ENCODE measurements at regions not wholly inside any gene's neighbourhood (a gene's known extent, or its start where the extent isn't known, plus 50 kb on each side); places are given as distances from the start of the nearest gene placed in this dataset.
A peak's percentile ranks its signal among the peaks of the same experiment; 100 is the strongest.

- no peak overlapping the region for H3K27ac ChIP-seq
- no peaks in the 10 kb centered on the region for H3K9me3 ChIP-seq
- peaks cover 0 to 58% (median 3%) of the 10 kb centered on the region in 3 donors for H3K4me1 ChIP-seq
- no peak for TF ChIP-seq CTCF (IDR thresholded peaks at IDR 0.05)
- TF ChIP-seq EP300 (IDR thresholded peaks at IDR 0.05) = no peak
- no peak for TF ChIP-seq POLR2AphosphoS5 (IDR thresholded peaks at IDR 0.05)
- no peak for TF ChIP-seq POLR2A (IDR thresholded peaks at IDR 0.05)
- no peaks in the 10 kb centered on the region for H3K27me3 ChIP-seq
- no peak overlapping the region for H3K4me3 ChIP-seq
- no peaks in the 10 kb centered on the region for H3K36me3 ChIP-seq
- 68% methylated on average over 3 of the region's 3 CpGs; no CpG with 5 or more reads in 1 of the 2 donors for WGBS, 2 donors (ENCODE audit: low coverage in 1 of 2)
- no peak for ATAC-seq
Measured at GRCh38 chr3:72343078-72343477, 505.2 kb downstream of the SHQ1 start.

GRCh38 chr3:72342450-72342849, 505.8 kb downstream of the SHQ1 start:
- Histone ChIP-seq H3K9me3 (no peaks in the 10 kb centered on the region), H3K27ac (no peak overlapping the region), H3K4me1 (peaks cover 0 to 51% (median 3%) of the 10 kb centered on the region in 3 donors), H3K4me3 (no peak overlapping the region), H3K27me3 (no peaks in the 10 kb centered on the region), H3K36me3 (no peaks in the 10 kb centered on the region)
- WGBS, 2 donors (ENCODE audit: low coverage in 1 of 2) = 97 to 100% methylated on average over 1 to 10 of the region's 10 CpGs
- ATAC-seq = no peak
- TF ChIP-seq EP300 (IDR thresholded peaks at IDR 0.05) (no peak), CTCF (IDR thresholded peaks at IDR 0.05) (no peak), POLR2A (IDR thresholded peaks at IDR 0.05) (no peak), POLR2AphosphoS5 (IDR thresholded peaks at IDR 0.05) (no peak)

GRCh38 chr3:72341920-72342319, 506.3 kb downstream of the SHQ1 start:
- no peaks in the 10 kb centered on the region for H3K27me3 ChIP-seq
- H3K27ac ChIP-seq = peak overlapping the region in 1 of 4 donors; percentile 53
- H3K4me3 ChIP-seq = no peak overlapping the region
- no peak for TF ChIP-seq CTCF (IDR thresholded peaks at IDR 0.05)
- no peak for TF ChIP-seq POLR2A (IDR thresholded peaks at IDR 0.05)
- TF ChIP-seq EP300 (IDR thresholded peaks at IDR 0.05) = no peak
- H3K36me3 ChIP-seq = no peaks in the 10 kb centered on the region
- peaks cover 0 to 51% (median 5%) of the 10 kb centered on the region in 3 donors for H3K4me1 ChIP-seq
- no peak for ATAC-seq
- 51 to 80% methylated on average over 1 to 2 of the region's 2 CpGs for WGBS, 2 donors (ENCODE audit: low coverage in 1 of 2)
- no peaks in the 10 kb centered on the region for H3K9me3 ChIP-seq

- Histone ChIP-seq H3K4me1 (peaks cover 0 to 52% (median 10%) of the 10 kb centered on the region in 3 donors), H3K27ac (peak overlapping the region in 1 of 4 donors; percentile 53), H3K27me3 (no peaks in the 10 kb centered on the region), H3K9me3 (no peaks in the 10 kb centered on the region), H3K36me3 (no peaks in the 10 kb centered on the region), H3K4me3 (no peak overlapping the region)
- ATAC-seq = no peak
- TF ChIP-seq POLR2AphosphoS5 (IDR thresholded peaks at IDR 0.05) (no peak), CTCF (IDR thresholded peaks at IDR 0.05) (no peak), EP300 (IDR thresholded peaks at IDR 0.05) (no peak), POLR2A (IDR thresholded peaks at IDR 0.05) (no peak)
- whole genome bisulfite sequencing, 2 donors (ENCODE audit: low coverage in 1 of 2) = 81 to 94% methylated on average over 3 to 5 of the region's 5 CpGs
Measured at GRCh38 chr3:72341380-72341770, 506.9 kb downstream of the SHQ1 start.

- Histone ChIP-seq H3K4me1 (peaks cover 0 to 52% (median 10%) of the 10 kb centered on the region in 3 donors), H3K36me3 (no peaks in the 10 kb centered on the region), H3K9me3 (no peaks in the 10 kb centered on the region), H3K27me3 (no peaks in the 10 kb centered on the region), H3K27ac (peak overlapping the region in 1 of 4 donors; percentile 53), H3K4me3 (no peak overlapping the region)
- TF ChIP-seq POLR2AphosphoS5 (IDR thresholded peaks at IDR 0.05) (no peak), EP300 (IDR thresholded peaks at IDR 0.05) (no peak), POLR2A (IDR thresholded peaks at IDR 0.05) (no peak), CTCF (IDR thresholded peaks at IDR 0.05) (no peak)
- ATAC-seq = no peak
- WGBS, 2 donors (ENCODE audit: low coverage in 1 of 2) = 76 to 100% methylated on average over 1 to 7 of the region's 12 CpGs
Measured at GRCh38 chr3:72340476-72341379, 507.5 kb downstream of the SHQ1 start.

Data from gastroesophageal sphincter (tissue), 4 donors.